ENCODE measurements at regions not wholly inside any gene's neighbourhood (a gene's known extent, or its start where the extent isn't known, plus 50 kb on each side); places are given as distances from the start of the nearest gene placed in this dataset.

- Mint-ChIP-seq H3K9me3 (ENCODE audit: unreplicated experiment) (no peaks in the 10 kb centered on the region), H3K4me3 (ENCODE audit: unreplicated experiment) (no peak overlapping the region), H3K27me3 (ENCODE audit: unreplicated experiment) (no peaks in the 10 kb centered on the region), H3K36me3 (ENCODE audit: unreplicated experiment) (peaks cover 2% of the 10 kb centered on the region), H3K4me1 (ENCODE audit: unreplicated experiment) (peaks cover 69% of the 10 kb centered on the region), H3K27ac (ENCODE audit: unreplicated experiment) (peak overlapping the region; percentile 67)
- TF ChIP-seq, protein P1, sequence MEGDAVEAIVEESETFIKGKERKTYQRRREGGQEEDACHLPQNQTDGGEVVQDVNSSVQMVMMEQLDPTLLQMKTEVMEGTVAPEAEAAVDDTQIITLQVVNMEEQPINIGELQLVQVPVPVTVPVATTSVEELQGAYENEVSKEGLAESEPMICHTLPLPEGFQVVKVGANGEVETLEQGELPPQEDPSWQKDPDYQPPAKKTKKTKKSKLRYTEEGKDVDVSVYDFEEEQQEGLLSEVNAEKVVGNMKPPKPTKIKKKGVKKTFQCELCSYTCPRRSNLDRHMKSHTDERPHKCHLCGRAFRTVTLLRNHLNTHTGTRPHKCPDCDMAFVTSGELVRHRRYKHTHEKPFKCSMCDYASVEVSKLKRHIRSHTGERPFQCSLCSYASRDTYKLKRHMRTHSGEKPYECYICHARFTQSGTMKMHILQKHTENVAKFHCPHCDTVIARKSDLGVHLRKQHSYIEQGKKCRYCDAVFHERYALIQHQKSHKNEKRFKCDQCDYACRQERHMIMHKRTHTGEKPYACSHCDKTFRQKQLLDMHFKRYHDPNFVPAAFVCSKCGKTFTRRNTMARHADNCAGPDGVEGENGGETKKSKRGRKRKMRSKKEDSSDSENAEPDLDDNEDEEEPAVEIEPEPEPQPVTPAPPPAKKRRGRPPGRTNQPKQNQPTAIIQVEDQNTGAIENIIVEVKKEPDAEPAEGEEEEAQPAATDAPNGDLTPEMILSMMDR (IDR thresholded peaks at IDR 0.05): no peak
- no peak for DNase-seq (ENCODE audit: extremely low spot score, unreplicated experiment)
These were observed 80.6 kb upstream of the SLC44A3 start for GRCh38 chr1:94739521-94740061.

DNA sequence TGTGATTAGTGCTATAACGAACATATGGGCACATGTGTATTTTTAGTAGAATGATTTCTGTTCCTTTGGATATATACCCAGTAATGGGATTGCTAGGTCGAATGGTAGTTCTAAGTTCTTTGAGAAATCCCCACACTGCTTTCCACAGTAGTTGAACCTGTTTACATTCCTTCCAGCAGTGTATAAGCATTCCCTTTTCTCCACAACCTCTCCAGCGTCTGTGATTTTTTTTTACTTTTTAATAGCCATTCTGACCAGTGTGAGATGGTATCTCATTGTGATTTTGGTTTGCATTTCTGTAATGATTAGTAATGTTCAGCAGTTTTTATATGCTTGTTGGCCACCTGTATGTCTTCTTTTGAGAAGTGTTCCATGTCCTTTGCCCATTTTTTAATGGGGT is 81.8 kb upstream of the SLC44A3 start:
- H3K4me1 Mint-ChIP-seq (ENCODE audit: unreplicated experiment): peaks cover 57% of the 10 kb centered on the region

DNA sequence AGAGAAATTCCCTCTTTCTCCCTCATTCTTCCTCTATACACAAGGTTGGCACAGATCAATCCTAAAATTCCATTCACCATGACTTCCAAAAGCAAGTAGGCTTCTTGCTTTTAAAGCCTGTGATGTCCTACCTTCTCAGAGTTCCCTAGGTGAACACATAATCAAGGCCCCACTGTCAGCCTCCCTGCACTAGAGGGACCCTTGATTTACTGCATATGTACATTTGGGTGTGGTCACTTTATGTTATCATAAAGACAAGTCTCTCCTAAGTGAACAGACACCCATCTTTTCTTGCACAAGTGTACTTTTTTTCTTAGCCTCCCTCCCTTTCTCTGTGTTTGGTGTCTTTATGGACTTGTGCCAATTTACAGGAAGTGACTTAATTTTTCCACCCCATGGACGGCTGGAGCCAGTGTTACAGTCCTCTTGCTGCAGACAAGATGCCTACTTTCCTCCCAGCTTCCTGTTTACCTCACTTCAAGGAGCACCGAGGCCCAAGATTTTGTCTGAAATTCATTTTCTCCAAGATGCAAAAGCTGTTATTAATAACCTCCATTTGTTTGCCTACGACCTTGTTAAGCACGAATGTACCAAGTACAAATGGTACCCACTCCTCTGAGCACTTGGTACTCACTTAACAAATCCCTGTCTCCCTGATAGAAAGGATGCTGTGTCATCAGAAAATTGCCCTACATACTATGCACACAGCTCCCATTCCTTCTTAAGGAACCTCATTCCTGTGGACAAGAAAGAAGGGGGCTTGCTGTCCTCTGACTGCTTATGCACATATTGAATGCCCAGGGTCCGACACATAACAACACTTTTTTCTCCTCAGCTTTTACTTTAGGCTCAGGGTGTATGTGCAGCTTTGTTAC is 82.8 kb upstream of the SLC44A3 start:
- Mint-ChIP-seq H3K27me3 (ENCODE audit: unreplicated experiment) (no peaks in the 10 kb centered on the region), H3K4me1 (ENCODE audit: unreplicated experiment) (peaks cover 50% of the 10 kb centered on the region), H3K4me3 (ENCODE audit: unreplicated experiment) (no peak overlapping the region), H3K27ac (ENCODE audit: unreplicated experiment) (peak overlapping the region; percentile 29), H3K36me3 (ENCODE audit: unreplicated experiment) (no peaks in the 10 kb centered on the region), H3K9me3 (ENCODE audit: unreplicated experiment) (no peaks in the 10 kb centered on the region)
- TF ChIP-seq, protein P1 (IDR thresholded peaks at IDR 0.05): no peak
- DNase-seq (ENCODE audit: extremely low spot score, unreplicated experiment): no peak

More for the DNA sequence above, 81.8 kb upstream of the SLC44A3 start:
- Mint-ChIP-seq H3K27me3 (ENCODE audit: unreplicated experiment) (no peaks in the 10 kb centered on the region), H3K36me3 (ENCODE audit: unreplicated experiment) (peaks cover 2% of the 10 kb centered on the region), H3K4me3 (ENCODE audit: unreplicated experiment) (no peak overlapping the region), H3K9me3 (ENCODE audit: unreplicated experiment) (no peaks in the 10 kb centered on the region), H3K27ac (ENCODE audit: unreplicated experiment) (no peak overlapping the region)
- TF ChIP-seq, protein P1 (IDR thresholded peaks at IDR 0.05): no peak
- no peak for DNase-seq (ENCODE audit: extremely low spot score, unreplicated experiment)

GRCh38 chr1:94736549-94736948 is 83.6 kb upstream of the SLC44A3 start:
- Mint-ChIP-seq H3K27me3 (ENCODE audit: unreplicated experiment) (no peaks in the 10 kb centered on the region), H3K9me3 (ENCODE audit: unreplicated experiment) (no peaks in the 10 kb centered on the region), H3K27ac (ENCODE audit: unreplicated experiment) (no peak overlapping the region), H3K4me3 (ENCODE audit: unreplicated experiment) (no peak overlapping the region), H3K36me3 (ENCODE audit: unreplicated experiment) (no peaks in the 10 kb centered on the region), H3K4me1 (ENCODE audit: unreplicated experiment) (peaks cover 49% of the 10 kb centered on the region)
- TF ChIP-seq, protein P1 (IDR thresholded peaks at IDR 0.05): no peak
- no peak for DNase-seq (ENCODE audit: extremely low spot score, unreplicated experiment)

DNA sequence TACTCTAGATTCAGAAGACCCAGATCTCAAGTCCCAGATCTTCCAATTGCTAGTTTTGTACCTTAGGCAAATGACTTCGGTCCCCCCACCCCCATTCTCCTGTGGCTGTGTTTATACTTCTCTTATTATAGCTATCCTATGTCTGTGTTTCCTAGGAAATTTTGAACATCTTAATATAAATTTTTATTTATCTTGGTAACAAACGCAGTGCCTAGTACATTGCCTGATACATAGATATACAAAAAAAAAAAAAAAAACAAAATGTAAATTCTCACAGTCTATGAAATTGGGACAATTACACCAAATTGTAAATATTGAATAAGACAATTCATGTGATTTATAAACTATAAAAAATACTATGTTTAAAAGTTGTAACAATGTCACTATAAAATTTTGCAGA is 84.1 kb upstream of the SLC44A3 start:
- Mint-ChIP-seq H3K36me3 (ENCODE audit: unreplicated experiment) (no peaks in the 10 kb centered on the region), H3K4me3 (ENCODE audit: unreplicated experiment) (no peak overlapping the region), H3K27me3 (ENCODE audit: unreplicated experiment) (no peaks in the 10 kb centered on the region), H3K9me3 (ENCODE audit: unreplicated experiment) (no peaks in the 10 kb centered on the region), H3K27ac (ENCODE audit: unreplicated experiment) (peak overlapping the region; percentile 92), H3K4me1 (ENCODE audit: unreplicated experiment) (peaks cover 47% of the 10 kb centered on the region)
- no peak for DNase-seq (ENCODE audit: extremely low spot score, unreplicated experiment)
- TF ChIP-seq, protein P1 (IDR thresholded peaks at IDR 0.05): no peak

All from osteocyte (in vitro differentiated cells).